ENCODE measurements at regions not wholly inside any gene's neighbourhood (a gene's known extent, or its start where the extent isn't known, plus 50 kb on each side); places are given as distances from the start of the nearest gene placed in this dataset.

- TF ChIP-seq CTCF (IDR thresholded peaks at IDR 0.05; ENCODE audit: low read length) (no peak), EZH2 (optimal IDR thresholded peaks at IDR 0.05; ENCODE audit: low read depth, low read length) (no peak)
These were observed 1938.9 kb upstream of the TENM3 start for GRCh38 chr4:180304321-180304720.

Data from MM.1S (cell line).